ENCODE measurements at regions not wholly inside any gene's neighbourhood (a gene's known extent, or its start where the extent isn't known, plus 50 kb on each side); places are given as distances from the start of the nearest gene placed in this dataset.
A peak's percentile ranks its signal among the peaks of the same experiment; 100 is the strongest.

DNA sequence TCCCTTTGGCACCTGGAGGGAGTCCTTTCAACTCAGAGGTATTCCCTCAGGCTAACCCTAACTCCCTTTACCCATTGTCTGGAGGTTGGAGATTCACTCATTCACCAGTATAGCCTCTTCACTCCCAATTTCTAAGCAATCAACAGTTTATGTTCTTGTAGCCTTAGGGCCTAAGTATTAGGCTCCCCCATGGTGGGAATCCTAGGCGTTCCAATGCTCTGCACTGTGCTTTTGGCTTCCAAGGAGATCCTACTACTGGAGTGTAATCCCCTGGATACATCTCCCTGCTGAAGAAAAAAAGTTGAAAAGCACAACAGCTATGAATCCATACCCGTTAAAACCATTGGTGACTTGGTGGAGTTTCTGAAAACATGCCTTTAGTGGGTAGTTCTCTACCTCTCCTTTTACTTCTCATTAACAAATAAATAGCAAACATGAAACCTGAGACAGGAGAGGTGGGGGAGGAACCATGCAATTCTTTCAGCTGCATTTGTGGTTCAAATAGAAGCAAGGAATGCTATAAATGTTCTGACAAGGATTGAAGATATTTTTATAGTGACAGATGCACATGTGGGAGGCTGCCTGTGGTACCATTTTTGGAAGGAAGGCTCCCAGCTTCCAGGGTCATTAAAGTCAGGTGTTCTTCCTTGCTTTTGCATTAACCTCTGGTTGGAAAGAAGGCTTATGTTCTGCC, 397.1 kb downstream of the DMAC1 start:
- peak in 2 of 56 donors; percentile 5 to 13 for DNase-seq

DNA sequence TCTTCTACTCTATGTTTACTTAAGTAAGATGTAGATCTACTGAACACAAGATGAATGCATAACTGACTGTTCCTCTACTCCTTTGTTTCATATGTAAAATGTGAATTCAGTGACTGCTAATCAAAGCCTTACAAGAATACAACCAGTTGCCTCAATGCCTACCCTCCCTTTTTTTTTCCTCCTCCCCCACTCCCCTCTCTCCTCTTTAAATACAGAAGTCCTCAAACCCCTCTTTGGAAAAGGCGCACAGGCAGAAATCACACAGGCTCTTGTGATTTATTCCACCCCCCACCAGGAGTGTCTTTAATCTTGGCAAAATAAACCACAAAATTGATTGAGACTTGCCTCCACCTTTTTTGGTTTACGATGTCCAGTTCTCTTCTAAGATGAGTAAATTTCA, 398.5 kb downstream of the DMAC1 start:
- DNase-seq = no peak

DNA sequence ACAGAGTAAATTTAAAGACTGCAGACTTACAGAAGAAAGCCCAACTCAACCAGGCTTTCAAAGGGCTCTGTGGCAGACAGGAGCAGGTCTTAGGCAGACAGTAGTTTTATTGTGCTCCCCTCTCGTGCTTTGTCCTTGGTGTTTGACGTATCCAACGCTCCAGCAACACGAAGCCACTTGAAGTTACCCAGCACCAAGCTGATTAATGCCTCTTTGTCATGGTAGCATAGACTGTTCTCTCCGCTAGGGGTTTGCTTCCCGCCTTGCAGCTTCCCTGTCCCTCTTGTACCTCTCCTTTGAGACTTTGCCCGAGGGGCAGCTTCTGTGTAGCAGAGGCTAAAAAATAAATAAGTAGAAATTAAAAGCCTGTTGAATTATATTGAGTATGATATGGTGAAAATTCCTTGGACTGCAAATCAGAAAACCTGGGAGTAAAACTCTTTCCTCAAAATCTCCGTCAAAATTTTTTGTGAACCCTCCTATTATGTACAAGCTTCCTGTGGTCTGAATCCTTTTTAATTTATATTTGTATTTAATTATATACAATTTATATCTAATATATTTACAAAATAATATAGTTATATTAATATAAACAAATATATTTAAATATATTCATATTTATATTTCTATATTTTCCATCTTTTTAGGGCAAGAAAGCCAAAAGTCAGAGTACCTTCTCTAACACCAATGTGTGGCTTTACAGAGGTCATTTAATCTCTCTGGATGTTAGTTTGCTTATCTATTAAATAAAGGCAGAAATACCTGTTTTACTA, 405.4 kb downstream of the DMAC1 start:
- DNase-seq = peak in 20 of 56 donors; percentile 4 to 55 (median 14)

DNA sequence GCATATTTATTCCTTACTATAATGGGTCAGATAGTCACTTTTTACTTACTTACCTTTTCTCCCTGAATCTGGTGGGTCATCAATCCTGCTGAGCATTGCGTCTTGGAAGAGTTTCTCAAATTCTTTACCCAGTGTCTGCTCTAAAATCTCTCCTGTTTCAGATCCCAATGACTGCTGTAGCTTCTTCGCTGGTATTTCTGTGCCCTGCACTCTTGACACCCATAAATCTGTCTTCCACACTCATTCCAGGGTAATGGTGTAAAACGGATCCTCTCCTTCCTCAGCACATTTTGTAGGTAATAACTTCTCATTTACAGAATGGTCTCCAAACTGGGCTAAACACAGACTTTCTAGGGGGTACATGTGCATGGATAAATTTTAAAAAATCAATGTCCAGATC, 407.4 kb downstream of the DMAC1 start:
- DNase-seq = no peak

DNA sequence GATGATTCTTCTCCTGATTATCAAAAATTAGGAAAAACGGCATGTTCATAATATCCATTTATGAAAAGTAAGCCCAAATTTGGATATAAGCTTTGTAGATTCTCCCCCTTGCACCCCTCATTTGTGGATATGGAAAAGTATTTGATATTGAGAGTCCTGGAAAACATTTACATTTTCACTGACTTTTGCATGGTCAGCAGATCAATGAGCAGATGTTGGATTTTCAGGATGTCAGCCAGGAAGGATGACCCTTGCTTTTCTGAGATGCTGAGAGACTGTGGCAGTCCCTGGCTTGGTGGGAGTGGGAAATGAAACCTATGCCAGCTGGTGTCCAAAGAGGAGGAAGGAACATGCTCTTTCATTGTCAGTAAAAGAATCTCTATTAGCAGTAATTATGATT, 410.8 kb downstream of the DMAC1 start:
- no peak for DNase-seq

DNA sequence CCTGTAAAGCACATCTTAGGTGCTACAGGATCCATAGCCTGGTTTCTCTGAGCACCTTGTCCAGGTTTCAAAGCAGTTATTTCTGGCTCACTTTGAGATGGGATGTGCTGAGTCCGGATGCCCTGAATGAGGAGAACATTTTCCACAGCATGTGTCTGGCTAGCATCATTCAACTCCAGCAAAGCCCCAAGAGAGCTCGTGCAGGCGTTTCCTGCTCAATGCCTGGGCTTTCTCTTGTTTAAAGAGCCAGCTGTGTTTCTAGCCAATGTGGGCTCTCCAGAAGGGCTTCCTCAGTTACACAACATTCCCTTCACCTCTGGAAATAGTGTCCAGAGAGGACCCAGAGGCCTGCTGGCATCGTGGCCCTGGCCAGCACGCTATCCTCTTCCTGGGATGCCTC, 411.7 kb downstream of the DMAC1 start:
- DNase-seq = no peak

DNA sequence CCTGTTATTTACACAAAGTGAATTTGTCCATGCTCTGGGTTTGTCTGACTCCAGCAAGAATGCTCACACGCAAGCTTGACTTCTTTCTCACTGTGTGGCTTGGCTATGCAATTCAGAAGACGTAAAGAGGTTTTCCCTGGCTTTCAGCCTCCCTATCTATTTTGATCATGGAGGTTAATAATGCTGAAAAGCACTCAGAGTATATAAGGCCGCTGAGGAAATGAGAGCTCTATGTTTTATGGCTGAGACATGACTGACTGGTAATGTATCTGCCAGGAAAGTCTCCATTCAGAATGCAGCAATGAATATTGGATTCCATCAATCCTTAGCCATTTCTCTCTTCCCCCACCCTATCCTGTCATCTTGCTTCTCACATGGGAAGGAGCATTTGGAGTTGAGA, 417.3 kb downstream of the DMAC1 start:
- DNase-seq = no peak

DNA sequence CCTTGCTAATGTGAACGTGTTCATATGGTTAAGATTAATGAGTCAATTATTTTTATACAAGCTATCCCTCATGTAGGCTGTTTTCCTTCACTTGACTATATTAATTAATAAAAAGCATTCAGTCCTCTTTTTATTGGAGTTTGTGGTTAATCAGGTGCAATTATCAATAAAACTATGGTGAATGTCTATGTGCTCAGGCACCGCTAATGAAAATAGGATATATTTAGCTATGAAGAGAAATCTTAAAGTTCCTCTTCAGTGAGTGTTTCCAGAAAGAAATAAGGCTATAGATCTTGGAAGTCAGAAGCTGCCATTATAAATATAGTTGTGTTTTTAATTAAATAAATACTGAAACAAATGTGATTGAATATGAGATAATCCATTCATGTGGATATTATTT, 422.1 kb downstream of the DMAC1 start:
- DNase-seq = no peak

DNA sequence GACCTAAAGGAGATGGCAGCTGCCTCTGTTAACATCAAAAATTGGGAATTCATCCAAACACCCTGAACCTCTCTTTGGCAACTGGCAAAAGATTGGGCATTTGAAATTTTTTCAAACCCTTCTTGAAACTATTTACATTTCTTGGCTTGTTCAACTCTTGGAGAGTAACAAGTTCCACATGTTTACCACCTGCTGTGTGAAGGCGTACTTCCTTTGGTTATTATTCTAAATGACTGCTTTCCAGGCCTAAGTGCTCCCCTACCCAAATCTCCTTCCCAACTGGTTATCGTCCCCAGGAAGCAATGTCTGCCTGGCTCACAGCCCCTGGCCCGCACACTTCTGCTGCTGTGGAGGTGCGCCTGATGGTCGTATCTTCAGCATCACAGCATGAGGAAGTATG, 422.7 kb downstream of the DMAC1 start:
- DNase-seq = no peak

DNA sequence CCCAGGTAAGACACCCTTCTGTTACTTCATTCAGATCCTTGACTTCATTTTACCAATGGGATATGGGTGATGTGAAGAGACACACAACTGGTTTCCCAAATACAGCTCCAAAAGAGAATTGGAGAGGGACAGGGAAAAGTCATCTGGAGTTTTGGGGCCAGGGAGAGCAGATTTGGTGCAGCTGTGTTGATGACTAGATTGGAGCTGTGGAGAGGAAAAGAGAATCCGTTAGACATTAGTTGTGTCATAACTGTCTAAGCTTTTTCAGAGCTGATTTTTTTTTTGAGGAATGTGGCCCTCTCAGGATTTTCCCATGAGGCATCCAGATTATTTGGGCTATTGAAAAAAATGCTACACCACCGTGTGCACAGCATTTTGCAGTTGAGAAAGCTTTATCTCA, 423.4 kb downstream of the DMAC1 start:
- no peak for DNase-seq

DNA sequence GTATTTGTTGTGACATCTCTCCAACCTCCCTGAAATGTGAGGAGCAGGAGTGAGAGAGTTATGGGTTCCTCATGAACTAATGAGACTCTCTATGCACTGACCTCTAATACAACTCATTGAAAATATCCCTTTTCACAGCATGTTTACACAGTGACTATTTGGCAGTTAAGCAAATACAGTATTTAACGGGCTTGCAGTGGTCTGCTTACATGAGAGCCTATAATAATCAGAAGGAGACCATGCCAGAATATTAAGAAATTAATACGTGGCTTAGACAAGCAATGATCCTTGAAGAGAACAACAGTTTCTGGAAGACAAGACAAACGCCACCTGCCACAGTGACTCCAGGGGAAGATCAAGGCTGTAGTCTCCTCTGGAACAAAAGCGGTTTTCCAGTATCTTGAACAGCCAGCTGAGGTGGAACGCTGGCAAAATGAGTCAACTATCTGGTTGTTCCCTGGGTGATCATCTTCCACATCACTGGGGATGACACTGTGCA, 424.5 kb downstream of the DMAC1 start:
- DNase-seq = no peak

DNA sequence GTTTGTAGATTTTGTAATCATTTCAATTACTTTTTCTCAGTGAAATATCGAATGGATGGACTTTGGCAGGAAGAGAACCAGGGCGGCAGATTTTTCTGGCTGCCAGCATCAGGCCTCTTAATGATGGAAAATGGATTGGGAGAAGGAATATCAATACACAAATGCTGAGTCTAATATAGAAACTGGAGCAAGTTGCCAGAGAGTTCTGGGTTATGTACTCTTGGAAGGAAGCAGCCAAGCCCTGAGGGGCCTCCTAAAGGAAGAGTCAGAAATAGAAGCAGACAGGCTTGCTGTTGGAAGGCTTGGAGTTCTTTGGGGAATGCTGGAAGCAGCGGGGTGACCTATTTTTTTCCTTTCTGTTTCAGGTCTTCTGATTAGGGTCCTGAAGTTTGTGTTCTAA, 428.6 kb downstream of the DMAC1 start:
- no peak for DNase-seq

DNA sequence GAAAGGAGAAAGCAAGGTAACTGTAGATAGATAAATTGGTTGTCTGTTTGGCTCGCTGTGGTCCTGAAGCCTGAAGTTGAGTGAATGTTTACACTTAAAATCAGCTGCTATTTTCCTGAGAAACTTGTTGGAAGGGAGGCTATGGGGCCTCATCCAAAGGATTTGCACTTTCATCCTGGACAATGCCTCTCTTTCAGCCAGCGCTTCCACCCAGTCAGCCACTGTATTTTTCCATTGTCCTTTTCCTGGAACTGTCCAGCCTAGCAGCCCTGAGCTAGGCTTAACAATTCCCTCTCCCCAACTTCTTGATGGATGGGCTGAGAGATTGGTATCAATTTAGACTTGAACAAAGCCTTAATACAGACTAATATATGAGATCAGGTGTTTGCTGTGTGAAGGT, 429.2 kb downstream of the DMAC1 start:
- DNase-seq = peak in 17 of 56 donors; percentile 1 to 72 (median 11)

DNA sequence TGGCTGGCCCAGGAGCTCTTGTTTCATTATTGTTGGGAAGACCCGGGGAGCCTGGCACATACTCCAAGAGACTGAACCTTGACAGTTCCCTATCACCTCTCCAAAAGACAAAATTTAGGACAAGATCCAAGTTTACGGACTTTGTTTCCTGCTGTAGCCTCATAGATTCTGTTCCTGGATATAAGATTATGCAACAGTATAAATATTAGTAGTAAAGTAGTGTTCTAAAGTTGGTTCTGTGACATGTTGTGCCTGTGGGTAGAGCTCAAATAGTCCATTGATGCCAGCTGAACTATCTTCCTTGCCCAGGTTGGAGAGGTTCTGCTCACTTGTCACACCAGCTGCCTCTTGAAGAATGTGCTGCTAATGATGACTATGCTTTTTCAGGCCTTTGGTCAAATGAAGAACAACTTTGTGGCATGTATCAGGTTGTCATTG, 430.2 kb downstream of the DMAC1 start:
- DNase-seq = no peak

DNA sequence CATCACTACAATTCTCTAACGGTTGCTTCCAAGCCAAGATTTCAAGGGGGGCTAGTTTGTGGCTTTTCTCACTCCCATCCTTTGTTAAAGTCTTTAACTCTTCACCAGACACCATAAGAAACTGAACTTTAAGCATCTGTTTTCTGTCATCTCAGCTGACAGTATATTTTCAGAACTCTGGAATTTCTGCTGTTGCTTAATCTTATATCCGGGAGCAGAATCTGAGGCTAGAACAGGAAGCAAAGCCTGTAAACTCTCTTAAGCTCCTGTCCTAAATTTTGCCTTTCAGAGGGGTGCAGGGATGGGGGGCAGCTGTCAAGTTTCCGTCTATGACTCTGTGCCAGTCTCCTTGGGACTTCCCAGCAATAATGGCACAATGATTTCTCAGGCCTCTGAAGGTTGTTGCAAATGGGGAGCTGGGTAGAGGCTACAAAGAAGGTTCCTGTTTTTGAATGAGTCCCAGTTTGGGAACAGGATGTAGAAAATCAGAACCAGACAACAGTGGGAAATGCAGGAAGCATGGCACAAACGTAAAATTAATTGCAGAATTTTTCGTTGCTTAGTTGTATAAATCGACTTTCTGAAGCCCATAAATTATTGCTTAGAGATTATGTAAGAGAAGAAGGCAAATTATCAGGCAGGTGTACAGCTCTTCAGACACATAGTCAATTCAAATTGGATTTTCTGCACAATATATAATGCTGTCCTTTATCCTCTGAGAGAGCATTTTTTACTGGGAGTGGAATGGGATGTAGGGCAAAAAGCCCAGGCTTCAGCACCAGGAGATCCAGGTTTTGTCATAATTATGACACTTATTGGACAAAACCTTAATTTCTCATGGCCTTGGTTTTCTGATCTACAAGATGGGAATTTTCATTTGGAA, 430.9 kb downstream of the DMAC1 start:
- no peak for DNase-seq

DNA sequence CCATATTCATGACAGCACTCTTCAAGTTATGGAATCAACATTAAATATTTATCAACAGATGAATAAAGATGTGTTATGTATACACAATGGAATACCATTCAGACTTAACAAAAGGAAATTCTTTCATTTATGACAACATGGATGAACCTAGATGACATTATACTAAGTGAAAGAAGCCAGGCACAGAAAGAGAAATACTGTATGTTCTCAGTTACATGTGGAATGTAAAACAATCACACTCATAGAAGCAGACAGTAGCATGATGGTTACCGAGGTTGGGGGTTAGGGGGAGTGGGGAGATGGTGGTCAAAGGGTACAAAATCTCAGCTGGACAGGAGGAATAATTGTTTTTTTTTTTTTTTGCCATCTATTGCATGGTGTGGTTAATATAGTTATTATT, 431.9 kb downstream of the DMAC1 start:
- DNase-seq = no peak

DNA sequence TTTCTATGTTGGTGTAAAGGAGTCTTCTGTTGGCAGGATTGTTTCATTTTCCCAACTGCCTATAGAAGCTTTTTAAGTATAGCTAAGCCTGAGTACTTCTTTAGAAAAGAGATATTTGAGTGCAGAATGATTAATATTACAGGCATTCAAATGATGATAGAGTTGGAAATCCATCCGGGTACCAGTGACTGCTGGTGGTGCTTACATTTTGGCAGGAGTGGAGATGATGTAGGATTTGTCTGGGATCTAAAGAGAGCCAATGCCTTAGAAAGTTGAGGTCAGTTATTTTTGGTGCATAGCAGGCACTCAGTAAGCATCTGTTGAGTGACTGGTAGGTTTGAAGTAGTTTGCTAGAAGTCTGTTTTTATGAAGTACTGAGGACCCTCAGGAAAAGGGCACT, 433.5 kb downstream of the DMAC1 start:
- no peak for DNase-seq

DNA sequence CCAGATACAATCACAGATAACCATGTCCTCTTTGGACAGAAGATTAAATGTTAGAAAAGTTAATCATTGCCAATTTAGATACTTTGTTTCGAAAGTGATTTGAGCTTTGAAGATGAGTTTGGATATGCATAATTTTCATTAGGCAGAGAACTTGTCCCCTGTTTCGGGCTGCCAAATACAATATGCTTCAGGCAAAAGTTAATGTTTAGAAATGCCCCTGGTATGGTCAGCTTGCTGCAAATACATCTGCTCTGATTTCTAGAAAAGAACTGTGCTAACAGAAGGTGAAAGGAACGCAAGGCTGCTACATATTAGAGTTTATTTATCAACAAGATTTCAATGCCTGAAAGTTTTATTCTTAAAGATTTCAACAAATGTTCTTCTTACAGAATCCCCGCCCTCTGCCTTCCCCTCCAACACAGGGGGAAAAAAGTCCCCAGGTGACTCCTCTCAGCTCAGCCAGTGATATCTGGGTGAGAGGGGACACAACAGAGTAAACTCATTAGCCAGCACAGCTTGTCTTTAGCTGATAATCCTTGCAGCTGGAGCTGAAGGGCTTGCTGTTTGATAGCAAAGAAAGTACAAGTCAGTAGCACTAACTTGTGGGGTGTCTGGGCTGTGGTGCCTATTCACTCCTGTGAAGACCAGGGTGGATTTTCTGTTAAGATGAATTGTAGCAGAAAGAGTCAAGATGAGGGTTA, 435.7 kb downstream of the DMAC1 start:
- no peak for DNase-seq

DNA sequence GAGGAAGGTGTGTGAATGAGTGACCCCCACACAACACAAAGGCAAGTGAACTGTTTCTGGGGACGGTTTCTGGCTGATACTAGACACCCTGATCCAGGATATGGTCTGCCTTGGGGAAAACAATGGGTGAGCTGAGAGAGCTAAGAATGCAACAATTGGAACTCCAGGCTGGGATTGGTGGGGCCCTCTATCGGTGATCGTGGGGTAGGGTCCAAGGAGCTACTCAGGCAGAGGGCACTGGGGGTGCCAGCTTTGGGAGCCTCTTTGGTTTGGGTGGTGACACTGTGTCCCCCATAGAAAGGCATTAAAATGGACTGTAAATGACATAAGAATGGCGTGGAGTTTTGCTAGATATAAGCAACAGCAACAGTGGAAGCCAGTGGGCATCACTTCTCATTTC, 439.1 kb downstream of the DMAC1 start:
- DNase-seq = no peak

DNA sequence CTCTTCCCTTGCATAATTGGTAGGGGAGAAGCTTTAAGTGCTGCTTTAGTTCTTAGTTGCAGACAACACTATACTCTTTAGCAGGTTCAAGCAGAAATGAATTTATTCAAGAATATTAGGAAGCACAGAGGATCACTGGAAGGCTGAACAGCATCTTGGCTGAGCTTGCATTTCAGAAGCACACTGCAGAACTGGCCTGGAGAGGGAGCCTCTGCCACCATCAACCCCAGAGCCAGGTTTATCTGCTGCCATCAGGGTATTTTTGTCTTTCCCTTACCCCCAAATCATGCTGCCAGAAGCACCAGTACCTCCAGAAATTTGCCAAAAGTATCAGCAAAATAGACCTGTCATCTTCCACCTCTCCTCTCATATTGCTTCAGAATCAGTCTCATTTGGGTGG, 440.7 kb downstream of the DMAC1 start:
- peak in 1 of 56 donors; percentile 1 for DNase-seq

DNA sequence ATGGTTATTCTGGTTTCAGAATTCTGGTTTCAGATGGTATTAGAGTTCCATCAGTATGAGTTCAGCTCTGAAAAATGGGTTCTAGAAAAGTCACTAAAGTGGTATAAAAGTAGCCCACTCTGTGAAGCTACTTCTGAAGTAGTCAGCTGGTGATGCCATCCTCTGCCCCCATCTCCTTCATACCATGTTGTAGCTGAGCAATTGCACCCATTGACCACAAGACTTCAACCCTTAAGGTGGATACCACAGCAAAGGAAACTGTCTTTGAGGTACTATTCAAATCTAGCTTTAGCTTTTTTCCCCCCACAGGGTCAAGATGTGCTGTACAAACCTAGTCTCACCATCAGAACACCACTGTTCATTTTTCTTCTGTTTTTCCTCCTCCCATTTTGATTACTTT, 444.9 kb downstream of the DMAC1 start:
- no peak for DNase-seq
